H9 (cell line): ENCODE measurements at regions not wholly inside any gene's neighbourhood (a gene's known extent, or its start where the extent isn't known, plus 50 kb on each side); places are given as distances from the start of the nearest gene placed in this dataset.

ENCODE experiments used
- DNase-seq: peaks from one replicate; pipeline ENCODE4 v3.0.0-alpha.2; 2017
- H2AFZ ChIP-seq: one replicate; pipeline ENCODE4 v1.6.1; 2013; ENCODE audit warnings: mild to moderate bottlenecking, low read length, control low read depth, moderate library complexity
- H2AK5ac ChIP-seq: 2 replicates; pipeline ENCODE4 v1.6.1; 2013; ENCODE audit warnings: low read length, control low read depth, mixed read lengths; ENCODE audit not compliant: insufficient read length
- H2BK120ac ChIP-seq: one replicate; pipeline ENCODE4 v1.6.1; 2013; ENCODE audit warnings: low read depth, mild to moderate bottlenecking, low read length, control low read depth, inconsistent platforms; ENCODE audit not compliant: poor library complexity, severe bottlenecking
- H2BK12ac ChIP-seq: 2 replicates; pipeline ENCODE4 v1.6.1; 2013; ENCODE audit warnings: low read length, control low read depth, mixed read lengths, low read depth; ENCODE audit not compliant: insufficient read length
- H2BK15ac ChIP-seq: 2 replicates; pipeline ENCODE4 v1.6.1; 2013; ENCODE audit warnings: low read depth, low read length, control low read depth
- H2BK20ac ChIP-seq: one replicate; pipeline ENCODE4 v1.6.1; 2013; ENCODE audit warnings: low read depth, mild to moderate bottlenecking, low read length, control low read depth, inconsistent platforms; ENCODE audit not compliant: poor library complexity, severe bottlenecking
- H2BK5ac ChIP-seq: 2 replicates; pipeline ENCODE4 v1.6.1; 2013; ENCODE audit warnings: low read length, control low read depth, mixed read lengths; ENCODE audit not compliant: insufficient read length
- H3K14ac ChIP-seq: 2 replicates; pipeline ENCODE4 v1.6.1; 2013; ENCODE audit warnings: low read length, control low read depth; ENCODE audit not compliant: insufficient read depth
- H3K18ac ChIP-seq: 2 replicates; pipeline ENCODE4 v1.6.1; 2013; ENCODE audit warnings: low read depth, mild to moderate bottlenecking, mixed read lengths, low read length, control low read depth; ENCODE audit not compliant: insufficient read length
- H3K23ac ChIP-seq: 2 replicates; pipeline ENCODE4 v1.6.1; 2013; ENCODE audit warnings: low read length, control low read depth, mixed read lengths, low read depth; ENCODE audit not compliant: insufficient read length
- H3K23me2 ChIP-seq: 2 replicates; pipeline ENCODE4 v1.6.1; 2013; ENCODE audit warnings: low read depth, mild to moderate bottlenecking, mixed read lengths, low read length, control low read depth; ENCODE audit not compliant: insufficient read length, poor library complexity, severe bottlenecking
- H3K27ac ChIP-seq: 2 replicates; pipeline ENCODE4 v1.5.1; 2013; ENCODE audit warnings: low read length, control low read depth, mixed read lengths, low read depth; ENCODE audit not compliant: insufficient read length
- H3K27me3 ChIP-seq: 2 replicates; pipeline ENCODE4 v1.6.1; 2013; ENCODE audit warnings: low read length, control low read depth, inconsistent platforms; ENCODE audit not compliant: insufficient read depth
- H3K4ac ChIP-seq: 2 replicates; pipeline ENCODE4 v1.6.1; 2013; ENCODE audit warnings: low read depth, mild to moderate bottlenecking, control low read depth, inconsistent platforms, low read length, moderate library complexity
- H3K4me1 ChIP-seq: 2 replicates; pipeline ENCODE4 v1.6.1; 2013; ENCODE audit warnings: low read length, control low read depth, inconsistent platforms; ENCODE audit not compliant: insufficient read depth
- H3K4me2 ChIP-seq: 2 replicates; pipeline ENCODE4 v1.6.1; 2013; ENCODE audit warnings: low read length, control low read depth, mixed read lengths; ENCODE audit not compliant: insufficient read length, insufficient read depth
- H3K56ac ChIP-seq: 2 replicates; pipeline ENCODE4 v1.6.1; 2013; ENCODE audit warnings: low read depth, mild to moderate bottlenecking, mixed read lengths, low read length, control low read depth; ENCODE audit not compliant: insufficient read length
- H3K79me1 ChIP-seq: 2 replicates; pipeline ENCODE4 v1.6.1; 2013; ENCODE audit warnings: low read depth, mild to moderate bottlenecking, moderate library complexity, low read length, control low read depth, inconsistent platforms; ENCODE audit not compliant: insufficient read depth, poor library complexity, severe bottlenecking
- H3K79me2 ChIP-seq: 2 replicates; pipeline ENCODE4 v1.6.1; 2013; ENCODE audit warnings: low read length, control low read depth, inconsistent platforms; ENCODE audit not compliant: insufficient read depth
- H3K9ac ChIP-seq: 2 replicates; pipeline ENCODE4 v1.6.1; 2013; ENCODE audit warnings: low read length, control low read depth, mixed read lengths; ENCODE audit not compliant: insufficient read length; ENCODE audit errors: extremely low read depth
- H3K9me3 ChIP-seq: one replicate; pipeline ENCODE4 v1.6.1; 2013; ENCODE audit warnings: low read depth, low read length, inconsistent platforms; ENCODE audit not compliant: control insufficient read depth
- H3T11ph ChIP-seq: one replicate; pipeline ENCODE4 v1.6.1; 2013; ENCODE audit warnings: mild to moderate bottlenecking, low read length, control low read depth, inconsistent platforms
- H4K20me1 ChIP-seq: one replicate; pipeline ENCODE4 v1.6.1; 2013; ENCODE audit not compliant: control insufficient read depth, insufficient read length, insufficient read depth
- H4K5ac ChIP-seq: 2 replicates; pipeline ENCODE4 v1.6.1; 2013; ENCODE audit warnings: low read depth, mild to moderate bottlenecking, mixed read lengths, low read length, control low read depth; ENCODE audit not compliant: insufficient read length
- H4K8ac ChIP-seq: replicated peaks from 2 replicates; pipeline ENCODE4 v1.6.1; 2013; ENCODE audit warnings: low read length, control low read depth, mixed read lengths, low read depth; ENCODE audit not compliant: insufficient read length
- H4K91ac ChIP-seq: 2 replicates; pipeline ENCODE4 v1.6.1; 2013; ENCODE audit warnings: low read depth, mild to moderate bottlenecking, moderate library complexity, mixed read lengths, low read length, control low read depth; ENCODE audit not compliant: insufficient read length
- H3K27ac Mint-ChIP-seq, 3 experiments: 2 replicates in 2 of 3; 3 replicates in 1 of 3; pipeline ENCODE4 v1.8.0; 2020 to 2021; ENCODE audit warnings: mixed read lengths in 3 of 3, mild to moderate bottlenecking in 1 of 3, moderate library complexity in 1 of 3
- H3K27me3 Mint-ChIP-seq: 2 replicates; pipeline ENCODE4 v1.8.0; 2021; ENCODE audit warnings: low read depth, mild to moderate bottlenecking, moderate library complexity, mixed read lengths
- H3K36me3 Mint-ChIP-seq, 3 experiments: 2 replicates in 2 of 3; 3 replicates in 1 of 3; pipeline ENCODE4 v1.8.0; 2020 to 2021; ENCODE audit warnings: low read depth in 3 of 3, mixed read lengths in 3 of 3; ENCODE audit not compliant: insufficient read depth in 1 of 3
- H3K4me1 Mint-ChIP-seq, 2 experiments: 2 replicates each; pipeline ENCODE4 v1.8.0; 2020; ENCODE audit warnings: mixed read lengths in 2 of 2
- H3K4me3 Mint-ChIP-seq, 2 experiments: 2 replicates in 1 of 2; 3 replicates in 1 of 2; pipeline ENCODE4 v1.8.0; 2020 to 2021; ENCODE audit warnings: mild to moderate bottlenecking in 2 of 2, mixed read lengths in 2 of 2, moderate library complexity in 1 of 2
- H3K9me3 Mint-ChIP-seq, 2 experiments: 2 replicates in 1 of 2; 3 replicates in 1 of 2; pipeline ENCODE4 v1.8.0; 2020; ENCODE audit warnings: mild to moderate bottlenecking in 2 of 2, mixed read lengths in 2 of 2, moderate library complexity in 1 of 2
- WGBS: extraction: QIAGEN DNeasy Blood & Tissue Kit; methylation state at CpG from one replicate; pipeline ENCODE4 v1.1.7; 2013; ENCODE audit warnings: missing lambda C conversion rate, low lambda C conversion rate, mixed read lengths; ENCODE audit not compliant: insufficient read length; ENCODE audit errors: extremely low coverage; 5-methylcytosine and 5-hydroxymethylcytosine counted together
- TF ChIP-seq, protein P1 (sequence below): fragments of 200-600 bp; sonication (generic); conservative IDR thresholded peaks from 3 replicates; pipeline ENCODE4 v1.8.0; 2021; ENCODE audit warnings: antibody characterized with exemption, mild to moderate bottlenecking

DNA sequence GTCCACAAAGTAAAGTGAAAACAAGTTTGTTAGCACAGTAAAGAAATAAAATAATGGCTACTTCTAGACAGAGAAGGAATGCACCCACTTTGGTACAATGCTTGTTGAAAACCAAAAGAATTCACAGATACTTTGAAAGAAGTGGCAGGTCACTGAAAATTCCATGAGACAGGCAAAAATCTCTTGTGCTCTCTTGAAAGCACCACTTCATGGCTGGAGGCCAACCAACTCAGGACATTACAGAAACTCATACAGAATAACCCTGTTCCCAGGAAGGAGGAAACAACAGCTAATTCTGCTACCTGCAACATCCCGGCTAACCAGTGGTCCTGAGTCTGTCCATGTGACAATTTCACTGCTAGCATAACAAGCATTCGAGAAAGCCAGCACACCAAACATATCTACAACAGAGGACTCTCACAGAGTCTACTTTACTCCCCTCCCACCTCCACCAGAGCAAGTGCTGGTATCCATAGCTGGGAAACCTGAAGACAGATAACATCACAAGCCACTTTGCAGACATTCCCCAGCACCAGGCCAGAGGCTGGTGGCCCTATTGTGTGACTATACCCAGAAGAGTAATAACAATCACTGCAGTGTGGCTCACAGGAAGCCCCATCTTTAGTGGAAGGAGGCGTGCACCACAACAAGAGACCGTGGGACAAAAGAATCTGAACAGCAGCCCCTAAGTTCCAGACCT, 255.3 kb upstream of the SLITRK3 start:
- H3K27me3 Mint-ChIP-seq = no peaks in the 10 kb centered on the region

More for the DNA sequence above, 255.3 kb upstream of the SLITRK3 start:
- H3K4me1 Mint-ChIP-seq = no peaks in the 10 kb centered on the region
- no peaks in the 10 kb centered on the region for H3K9me3 ChIP-seq
- no peaks in the 10 kb centered on the region for H3K79me2 ChIP-seq
- TF ChIP-seq, protein P1, sequence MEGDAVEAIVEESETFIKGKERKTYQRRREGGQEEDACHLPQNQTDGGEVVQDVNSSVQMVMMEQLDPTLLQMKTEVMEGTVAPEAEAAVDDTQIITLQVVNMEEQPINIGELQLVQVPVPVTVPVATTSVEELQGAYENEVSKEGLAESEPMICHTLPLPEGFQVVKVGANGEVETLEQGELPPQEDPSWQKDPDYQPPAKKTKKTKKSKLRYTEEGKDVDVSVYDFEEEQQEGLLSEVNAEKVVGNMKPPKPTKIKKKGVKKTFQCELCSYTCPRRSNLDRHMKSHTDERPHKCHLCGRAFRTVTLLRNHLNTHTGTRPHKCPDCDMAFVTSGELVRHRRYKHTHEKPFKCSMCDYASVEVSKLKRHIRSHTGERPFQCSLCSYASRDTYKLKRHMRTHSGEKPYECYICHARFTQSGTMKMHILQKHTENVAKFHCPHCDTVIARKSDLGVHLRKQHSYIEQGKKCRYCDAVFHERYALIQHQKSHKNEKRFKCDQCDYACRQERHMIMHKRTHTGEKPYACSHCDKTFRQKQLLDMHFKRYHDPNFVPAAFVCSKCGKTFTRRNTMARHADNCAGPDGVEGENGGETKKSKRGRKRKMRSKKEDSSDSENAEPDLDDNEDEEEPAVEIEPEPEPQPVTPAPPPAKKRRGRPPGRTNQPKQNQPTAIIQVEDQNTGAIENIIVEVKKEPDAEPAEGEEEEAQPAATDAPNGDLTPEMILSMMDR = no peak
- H3K79me1 ChIP-seq = no peaks in the 10 kb centered on the region
- H4K8ac ChIP-seq = no peak overlapping the region
- H2BK120ac ChIP-seq = no peak overlapping the region
- no peak overlapping the region for H3K18ac ChIP-seq
- H2BK15ac ChIP-seq = no peak overlapping the region
- no peak overlapping the region for H3K4me2 ChIP-seq
- DNase-seq = no peak
- H3K56ac ChIP-seq = no peak overlapping the region
- H3K9me3 Mint-ChIP-seq = peaks cover 3 to 4% of the 10 kb centered on the region in 2 experiments; a peak in 3 of 5 replicates
- H3K9ac ChIP-seq = no peak overlapping the region
- no peak overlapping the region for H2BK5ac ChIP-seq
- H4K20me1 ChIP-seq = no peaks in the 10 kb centered on the region
- no peak overlapping the region for H3K4ac ChIP-seq
- H3K4me3 Mint-ChIP-seq = no peak overlapping the region
- no peak overlapping the region for H3K14ac ChIP-seq
- no peaks in the 10 kb centered on the region for H3K23me2 ChIP-seq
- no peak overlapping the region for H4K5ac ChIP-seq
- no peak overlapping the region for H2AK5ac ChIP-seq
- no CpG with 5 or more reads among the region's 4 CpGs for WGBS
- H3K27ac Mint-ChIP-seq = peak overlapping the region in 1 of 3 experiments; percentile 16; a peak in 1 of 7 replicates
- H3K27me3 ChIP-seq = no peaks in the 10 kb centered on the region
- no peak overlapping the region for H3K23ac ChIP-seq
- no peak overlapping the region for H3K27ac ChIP-seq
- H2AFZ ChIP-seq = no peak overlapping the region
- H3K36me3 Mint-ChIP-seq = peaks cover 0 to 9% (median 0%) of the 10 kb centered on the region in 3 experiments; a peak in 2 of 7 replicates
- H3K4me1 ChIP-seq = no peaks in the 10 kb centered on the region
- H2BK12ac ChIP-seq = no peak overlapping the region
- no peak overlapping the region for H3T11ph ChIP-seq
- H4K91ac ChIP-seq = no peak overlapping the region
- H2BK20ac ChIP-seq = no peak overlapping the region
